ENCODE measurements at regions not wholly inside any gene's neighbourhood (a gene's known extent, or its start where the extent isn't known, plus 50 kb on each side); places are given as distances from the start of the nearest gene placed in this dataset.

GRCh38 chr16:64841071-64841470 is 280.8 kb downstream of the CDH11 start:
- no peak for TF ChIP-seq CTCF (conservative IDR thresholded peaks at IDR 0.05; ENCODE audit: control insufficient read depth, insufficient read depth, low read depth, low read length)
- DNase-seq (ENCODE audit: low read depth): no peak
- H3K4me3 ChIP-seq (ENCODE audit: control insufficient read depth, low read depth, low read length): no peak overlapping the region

- no peak overlapping the region for H3K4me3 ChIP-seq (ENCODE audit: control insufficient read depth, low read depth, low read length)
- no peak for TF ChIP-seq CTCF (conservative IDR thresholded peaks at IDR 0.05; ENCODE audit: control insufficient read depth, insufficient read depth, low read depth, low read length)
- peak; percentile 38 for DNase-seq (ENCODE audit: low read depth)
Measured at GRCh38 chr16:64830653-64831052, 291.2 kb downstream of the CDH11 start.

GRCh38 chr16:64829678-64830077 is 292.2 kb downstream of the CDH11 start:
- DNase-seq (ENCODE audit: low read depth): no peak
- no peak overlapping the region for H3K4me3 ChIP-seq (ENCODE audit: control insufficient read depth, low read depth, low read length)
- no peak for TF ChIP-seq CTCF (conservative IDR thresholded peaks at IDR 0.05; ENCODE audit: control insufficient read depth, insufficient read depth, low read depth, low read length)

- TF ChIP-seq CTCF (conservative IDR thresholded peaks at IDR 0.05; ENCODE audit: control insufficient read depth, insufficient read depth, low read depth, low read length): no peak
- DNase-seq (ENCODE audit: low read depth): no peak
- H3K4me3 ChIP-seq (ENCODE audit: control insufficient read depth, low read depth, low read length): no peak overlapping the region
Measured at GRCh38 chr16:64826374-64826773, 295.5 kb downstream of the CDH11 start.

- no peak for TF ChIP-seq CTCF (conservative IDR thresholded peaks at IDR 0.05; ENCODE audit: control insufficient read depth, insufficient read depth, low read depth, low read length)
- no peak for DNase-seq (ENCODE audit: low read depth)
- no peak overlapping the region for H3K4me3 ChIP-seq (ENCODE audit: control insufficient read depth, low read depth, low read length)
Measured at GRCh38 chr16:64823481-64824075, 298.3 kb downstream of the CDH11 start.

- no peak overlapping the region for H3K4me3 ChIP-seq (ENCODE audit: control insufficient read depth, low read depth, low read length)
- no peak for TF ChIP-seq CTCF (conservative IDR thresholded peaks at IDR 0.05; ENCODE audit: control insufficient read depth, insufficient read depth, low read depth, low read length)
- no peak for DNase-seq (ENCODE audit: low read depth)
Measured at GRCh38 chr16:64809876-64810629, 311.8 kb downstream of the CDH11 start.
